ENCODE measurements at regions not wholly inside any gene's neighbourhood (a gene's known extent, or its start where the extent isn't known, plus 50 kb on each side); places are given as distances from the start of the nearest gene placed in this dataset.
"Not testable (repeated sequence)": the region's sequence is repeated elsewhere in the genome, so short reads cannot be mapped to it uniquely, and the experiment has no call there.

GRCh38 chr1:73183581-73183980 lies 901.2 kb upstream of the NEGR1 start:
- not testable (repeated sequence) for TF ChIP-seq CTCF, POLR2A (IDR thresholded peaks at IDR 0.05)

Data from uterus (tissue), 2 donors.